SK-N-SH (cell line): ENCODE measurements at regions not wholly inside any gene's neighbourhood (a gene's known extent, or its start where the extent isn't known, plus 50 kb on each side); places are given as distances from the start of the nearest gene placed in this dataset.

ENCODE experiments used
- CTCF ChIA-PET: fragments of 300-600, 350-600 bp; formaldehyde crosslinking; extraction: SDS; loops from one replicate; lab custom pipeline; 2021; lab: Yijun Ruan, JAX
- POLR2A ChIA-PET: fragments of 350-600 bp; sonication (Branson Sonifier 250); formaldehyde crosslinking; extraction: SDS; loops from one replicate; lab custom pipeline; 2020; ENCODE audit warnings: antibody characterized with exemption, inconsistent platforms; lab: Yijun Ruan, JAX
- DNase-seq: peaks from one replicate; pipeline ENCODE4 v3.0.0; 2012
- H2AFZ ChIP-seq: fragments of 200-600 bp; sonication (generic); 2 replicates; pipeline ENCODE4 v1.8.1; 2016; ENCODE audit warnings: antibody characterized with exemption, mild to moderate bottlenecking, low read depth
- H3F3A ChIP-seq: fragments of 200-600 bp; sonication (generic); replicated peaks from 2 replicates; pipeline ENCODE3; 2016; ENCODE audit warnings: antibody characterized with exemption, mild to moderate bottlenecking; ENCODE audit not compliant: insufficient read depth
- H3K27ac ChIP-seq, 2 experiments: fragments of 200-500 bp in 1 of 2; fragments of 200-600 bp in 1 of 2; sonication (Bioruptor generic) in 1 of 2; sonication (generic), shearing (Covaris generic) in 1 of 2; 2 replicates each; pipeline versions ENCODE4 v1.5.1 to v1.6.1; 2014 to 2016; ENCODE audit warnings: low read depth in 2 of 2, inconsistent platforms in 1 of 2, low read length in 1 of 2, mild to moderate bottlenecking in 1 of 2, mixed read lengths in 1 of 2
- H3K27me3 ChIP-seq: fragments of 200-600 bp; sonication (generic), shearing (Covaris generic); 2 replicates; pipeline ENCODE4 v1.6.1; 2016; ENCODE audit warnings: mixed run types; ENCODE audit not compliant: insufficient read depth
- H3K36me3 ChIP-seq, 2 experiments: fragments of 200-500 bp in 1 of 2; fragments of 200-600 bp in 1 of 2; sonication (Bioruptor generic) in 1 of 2; sonication (generic) in 1 of 2; replicated peaks in 1 of 2; 2 replicates each; pipeline versions ENCODE3 to v1.5.1; 2014 to 2016; ENCODE audit warnings: low read length in 1 of 2, mild to moderate bottlenecking in 1 of 2; ENCODE audit not compliant: insufficient read depth in 2 of 2, control insufficient read depth in 1 of 2
- H3K4me1 ChIP-seq, 2 experiments: fragments of 200-500 bp in 1 of 2; fragments of 200-600 bp in 1 of 2; sonication (Bioruptor generic) in 1 of 2; sonication (generic), shearing (Covaris generic) in 1 of 2; 2 replicates each; pipeline versions ENCODE4 v1.5.1 to v1.6.1; 2014 to 2016; ENCODE audit warnings: low read depth in 1 of 2, low read length in 1 of 2, mixed run types in 1 of 2; ENCODE audit not compliant: insufficient read depth in 2 of 2, control insufficient read depth in 1 of 2
- H3K4me2 ChIP-seq: fragments of 200-600 bp; sonication (generic), shearing (Covaris generic); 2 replicates; pipeline ENCODE4 v1.6.1; 2017; ENCODE audit warnings: mixed run types
- H3K4me3 ChIP-seq, 2 experiments: fragments of 200-500 bp in 1 of 2; fragments of 200-600 bp in 1 of 2; sonication (Bioruptor generic) in 1 of 2; sonication (generic), shearing (Covaris generic) in 1 of 2; 2 replicates each; pipeline versions ENCODE4 v1.5.1 to v1.8.1; 2014 to 2016; ENCODE audit warnings: low read depth in 2 of 2, inconsistent platforms in 1 of 2, low read length in 1 of 2, mild to moderate bottlenecking in 1 of 2, mixed read lengths in 1 of 2, moderate library complexity in 1 of 2
- H3K79me2 ChIP-seq: fragments of 200-600 bp; sonication (generic); 2 replicates; pipeline ENCODE4 v1.8.1; 2017; ENCODE audit warnings: mild to moderate bottlenecking; ENCODE audit not compliant: insufficient read depth
- H3K9ac ChIP-seq: fragments of 200-600 bp; sonication (generic); 2 replicates; pipeline ENCODE4 v1.6.1; 2017; ENCODE audit warnings: mixed run types
- H3K9me2 ChIP-seq: fragments of 200-600 bp; sonication (generic); 2 replicates; pipeline ENCODE4 v1.6.1; 2017; ENCODE audit warnings: mixed run types
- H3K9me3 ChIP-seq: fragments of 200-600 bp; sonication (generic); 2 replicates; pipeline ENCODE4 v1.6.1; 2017; ENCODE audit warnings: mixed run types, mild to moderate bottlenecking, moderate library complexity
- H4K20me1 ChIP-seq: fragments of 200-600 bp; sonication (generic); 2 replicates; pipeline ENCODE4 v1.6.1; 2017; ENCODE audit warnings: mild to moderate bottlenecking, mixed run types; ENCODE audit not compliant: insufficient read depth
- CHD2 ChIP-seq: fragments of 150-350 bp; IDR thresholded peaks from 2 replicates; pipeline ENCODE4 v1.6.1; 2018; ENCODE audit warnings: low read length; ENCODE audit not compliant: partially characterized antibody
- EP300 ChIP-seq, 2 experiments: IDR thresholded peaks; 2 replicates each; pipeline versions ENCODE4 v1.4.0 to v1.6.1; 2012; ENCODE audit warnings: borderline replicate concordance in 1 of 2, low read depth in 1 of 2, low read length in 1 of 2
- FOXM1 ChIP-seq: IDR thresholded peaks from 2 replicates; pipeline ENCODE4 v1.4.0; 2012; ENCODE audit warnings: low read depth, mild to moderate bottlenecking
- GABPA ChIP-seq: IDR thresholded peaks from 2 replicates; pipeline ENCODE4 v1.4.0; 2012; ENCODE audit warnings: low read depth, mild to moderate bottlenecking
- MEF2A ChIP-seq: IDR thresholded peaks from 2 replicates; pipeline ENCODE4 v1.4.0; 2012; ENCODE audit warnings: low read depth, borderline replicate concordance
- NFIC ChIP-seq: IDR thresholded peaks from 2 replicates; pipeline ENCODE4 v1.4.0; 2012; ENCODE audit warnings: borderline replicate concordance
- PBX3 ChIP-seq: IDR thresholded peaks from 2 replicates; pipeline ENCODE4; 2012
- POLR2AphosphoS5 ChIP-seq: IDR thresholded peaks from 2 replicates; pipeline ENCODE4 v1.6.1; 2012; ENCODE audit warnings: low read depth, low read length
- RCOR1 ChIP-seq: fragments of 150-350 bp; IDR thresholded peaks from 2 replicates; pipeline ENCODE4 v1.6.1; 2017; ENCODE audit warnings: antibody characterized with exemption, low read length
- RFX5 ChIP-seq: IDR thresholded peaks from 2 replicates; pipeline ENCODE4 v1.6.1; 2012; ENCODE audit warnings: mild to moderate bottlenecking, improper control_type of control experiment, low read length
- RXRA ChIP-seq: IDR thresholded peaks from 2 replicates; pipeline ENCODE4 v1.4.0; 2012; ENCODE audit warnings: low read depth, mild to moderate bottlenecking, borderline replicate concordance
- SIN3A ChIP-seq: IDR thresholded peaks from 2 replicates; pipeline ENCODE4 v1.6.1; 2012; ENCODE audit warnings: low read depth, mild to moderate bottlenecking, low read length, moderate library complexity, borderline replicate concordance
- TAF1 ChIP-seq: IDR thresholded peaks from 2 replicates; pipeline ENCODE4 v1.6.1; 2012; ENCODE audit warnings: low read depth, mild to moderate bottlenecking, low read length, moderate library complexity, borderline replicate concordance
- TCF12 ChIP-seq: IDR thresholded peaks from 2 replicates; pipeline ENCODE4 v1.4.0; 2012
- TEAD4 ChIP-seq: IDR thresholded peaks from 2 replicates; pipeline ENCODE4 v1.4.0; 2012; ENCODE audit warnings: mild to moderate bottlenecking, borderline replicate concordance; ENCODE audit not compliant: insufficient read depth
- YY1 ChIP-seq: IDR thresholded peaks from 2 replicates; pipeline ENCODE4 v1.4.0; 2012; ENCODE audit warnings: low read depth, mild to moderate bottlenecking
- WGBS: methylation state at CpG from one replicate; pipeline ENCODE4 v1.1.6; 2017; ENCODE audit warnings: low lambda C conversion rate; 5-methylcytosine and 5-hydroxymethylcytosine counted together

- DNase-seq = no peak
- TF ChIP-seq MEF2A = no peak
- no peak for TF ChIP-seq FOXM1
- TF ChIP-seq GABPA = no peak
- no peak for TF ChIP-seq POLR2AphosphoS5
- TF ChIP-seq TCF12 = no peak
- TF ChIP-seq PBX3 = no peak
- TF ChIP-seq RFX5 = no peak
- no peak for TF ChIP-seq SIN3A
- no peak for TF ChIP-seq TAF1
- no peak for TF ChIP-seq EP300 (IDR thresholded peaks at IDR 0.05; ENCODE audit: borderline replicate concordance in 1 of 2, low read depth in 1 of 2, low read length in 1 of 2)
- TF ChIP-seq YY1 = no peak
- no peak for TF ChIP-seq RCOR1
- CTCF ChIA-PET = no interaction called here
- Histone ChIP-seq H3F3A (no peaks in the 10 kb centered on the region), H3K9ac (no peak overlapping the region), H3K9me2 (no peaks in the 10 kb centered on the region), H3K4me1 (no peaks in the 10 kb centered on the region), H2AFZ (no peak overlapping the region), H4K20me1 (no peaks in the 10 kb centered on the region), H3K36me3 (no peaks in the 10 kb centered on the region), H3K79me2 (no peaks in the 10 kb centered on the region), H3K4me2 (no peak overlapping the region), H3K27ac (no peak overlapping the region), H3K4me3 (no peak overlapping the region), H3K27me3 (no peaks in the 10 kb centered on the region), H3K9me3 (no peaks in the 10 kb centered on the region)
- POLR2A ChIA-PET = no interaction called here
- WGBS = 51% methylated on average over 9 of the region's 9 CpGs
Observed at GRCh38 chr4:89358935-89359638, 51.5 kb upstream of the GPRIN3 start.

- no peak for DNase-seq
- no peaks in the 10 kb centered on the region for H3K79me2 ChIP-seq
- no peaks in the 10 kb centered on the region for H3F3A ChIP-seq
- TF ChIP-seq MEF2A (no peak), YY1 (no peak), RXRA (no peak), PBX3 (no peak), CHD2 (no peak), NFIC (no peak), GABPA (no peak), TEAD4 (no peak), RCOR1 (no peak)
- TF ChIP-seq, all 33 proteins: peak for 0
- 33% methylated on average over 3 of the region's 3 CpGs for WGBS
- Histone ChIP-seq H3K27me3 (no peaks in the 10 kb centered on the region), H3K27ac (no peak overlapping the region), H4K20me1 (no peaks in the 10 kb centered on the region), H3K4me1 (no peaks in the 10 kb centered on the region), H2AFZ (no peak overlapping the region), H3K9ac (no peak overlapping the region), H3K9me2 (no peaks in the 10 kb centered on the region), H3K4me2 (no peak overlapping the region), H3K36me3 (no peaks in the 10 kb centered on the region), H3K9me3 (no peaks in the 10 kb centered on the region), H3K4me3 (no peak overlapping the region)
- CTCF ChIA-PET = interaction anchor here (0.6 kb wide), 2 partner anchors 21 to 153 kb away, joined by 3 to 4 read pairs; no protein-coding TSS in a partner anchor
- POLR2A ChIA-PET = no interaction called here
Observed at GRCh38 chr4:89357787-89358186, 50.2 kb upstream of the GPRIN3 start.
